ENCODE measurements at regions not wholly inside any gene's neighbourhood (a gene's known extent, or its start where the extent isn't known, plus 50 kb on each side); places are given as distances from the start of the nearest gene placed in this dataset.

DNA sequence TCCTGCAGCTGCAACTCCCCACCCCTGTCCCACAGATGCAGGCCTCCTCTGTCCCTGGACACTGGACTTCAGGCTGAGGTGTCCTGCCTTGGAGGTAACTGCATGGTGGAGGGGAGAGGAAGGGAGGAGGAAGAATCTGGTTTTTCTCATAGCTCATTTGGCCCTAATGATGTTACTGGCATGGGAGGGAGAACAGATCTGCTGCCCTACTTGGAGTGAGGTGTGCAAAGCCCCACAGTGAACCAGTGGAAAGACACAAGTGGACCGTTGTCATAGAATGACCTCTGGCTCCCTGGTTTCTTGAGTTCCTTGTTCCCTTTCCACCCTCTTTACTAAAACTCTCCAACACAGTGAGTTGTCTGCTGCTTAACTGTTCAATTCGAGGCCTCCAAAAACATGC is 215.9 kb downstream of the BARX2 start:
- no peak for DNase-seq

DNA sequence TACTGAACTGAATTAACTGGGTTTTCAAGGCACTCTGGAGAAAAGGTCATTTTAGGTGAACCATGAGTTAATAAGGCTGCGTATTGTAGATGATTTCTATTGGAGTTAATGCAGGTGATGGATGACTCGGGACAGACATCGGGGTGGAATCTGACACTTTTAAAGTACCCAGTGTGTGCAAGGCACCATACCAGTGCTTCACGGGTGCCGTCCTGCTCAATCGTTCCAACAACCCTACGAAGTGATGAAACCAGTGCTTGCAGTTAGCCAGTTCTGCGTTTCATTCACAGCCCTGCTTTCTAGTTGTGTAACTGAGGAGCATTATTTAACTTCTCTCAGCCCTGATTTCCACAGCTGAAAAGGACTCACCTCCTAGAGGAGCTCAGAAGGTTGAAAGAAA is 216.5 kb downstream of the BARX2 start:
- no peak for DNase-seq

DNA sequence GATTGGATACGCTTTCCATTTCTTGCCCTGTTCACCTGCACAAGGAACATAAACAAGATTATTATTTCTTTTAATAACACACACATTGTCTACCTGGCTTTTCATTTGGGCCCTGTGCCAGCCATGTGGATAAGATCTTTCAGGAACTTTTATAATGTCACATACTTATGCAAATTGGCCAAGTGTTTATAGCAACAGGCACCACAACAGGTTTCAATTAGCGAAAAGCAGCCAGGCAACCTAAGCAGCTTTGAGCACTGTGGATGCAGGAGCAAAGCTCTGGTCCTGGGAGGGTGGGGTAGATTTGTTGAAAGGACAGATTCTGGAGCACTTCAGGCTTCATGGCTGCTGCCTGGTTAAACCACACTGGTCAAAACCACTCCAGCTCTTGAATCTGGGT is 217.4 kb downstream of the BARX2 start:
- DNase-seq: no peak

DNA sequence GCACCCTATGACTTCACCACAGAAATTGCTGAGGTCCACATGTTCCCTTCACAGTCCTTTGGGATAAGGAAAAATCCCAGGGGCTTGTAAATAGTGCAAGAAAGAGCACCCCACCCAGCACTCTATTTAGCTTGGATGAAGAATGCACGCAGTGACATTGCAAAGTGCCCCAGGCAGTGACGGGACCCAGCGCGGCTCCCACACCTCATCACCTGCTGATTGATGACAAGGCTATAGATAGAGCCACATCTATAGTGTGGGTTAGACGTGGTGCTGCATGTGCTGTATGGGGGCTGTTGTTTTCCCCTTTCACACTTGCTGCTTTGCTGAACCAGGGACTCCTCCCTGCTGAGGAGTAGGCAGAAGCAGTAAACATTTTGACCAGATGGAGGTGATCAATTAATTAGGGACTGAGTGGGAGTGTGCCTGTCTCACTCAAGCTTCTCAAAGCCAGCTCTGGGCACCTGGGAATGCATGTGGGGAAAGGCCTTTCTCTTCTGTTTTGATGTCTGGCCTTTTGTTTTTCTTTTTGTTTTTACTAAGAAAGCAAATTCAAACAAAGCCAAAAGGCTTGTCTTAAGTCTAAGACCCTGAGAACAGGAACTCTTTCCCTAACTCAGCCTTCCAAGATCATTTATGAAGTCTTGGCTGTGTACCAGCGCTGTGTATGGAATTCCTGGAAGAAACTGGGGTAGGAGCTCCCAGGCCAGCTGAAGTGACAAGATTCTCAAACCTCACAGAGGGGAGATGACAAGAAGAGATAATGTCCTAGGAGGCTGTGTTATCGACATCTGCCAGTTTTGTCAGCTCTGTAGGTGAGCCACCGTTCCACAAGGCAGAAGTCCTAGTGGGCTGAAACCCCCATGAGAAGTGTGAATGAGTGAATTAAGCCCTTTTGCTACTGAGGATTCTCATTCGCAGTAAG is 219.7 kb downstream of the BARX2 start:
- DNase-seq: no peak

DNA sequence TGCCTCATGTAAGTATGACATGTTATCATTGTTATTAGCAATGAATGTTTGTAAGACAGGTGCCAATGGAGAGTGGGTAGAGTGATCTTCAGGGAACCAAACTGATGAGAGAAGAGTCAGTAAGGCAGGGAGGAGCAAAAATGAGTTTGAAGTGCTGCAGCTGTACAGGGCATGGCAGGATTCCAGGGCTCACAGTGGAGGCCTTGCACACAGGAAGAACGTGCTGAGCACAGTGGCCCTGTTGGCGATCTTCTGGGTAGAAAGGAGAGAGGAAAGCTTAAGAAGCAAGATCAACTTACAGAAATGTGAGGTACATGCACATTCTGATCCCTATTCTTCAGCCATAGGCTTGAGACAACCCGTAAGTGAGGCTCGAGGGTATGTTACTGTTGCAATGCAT is 219.3 kb upstream of the TMEM45B start:
- DNase-seq: no peak

DNA sequence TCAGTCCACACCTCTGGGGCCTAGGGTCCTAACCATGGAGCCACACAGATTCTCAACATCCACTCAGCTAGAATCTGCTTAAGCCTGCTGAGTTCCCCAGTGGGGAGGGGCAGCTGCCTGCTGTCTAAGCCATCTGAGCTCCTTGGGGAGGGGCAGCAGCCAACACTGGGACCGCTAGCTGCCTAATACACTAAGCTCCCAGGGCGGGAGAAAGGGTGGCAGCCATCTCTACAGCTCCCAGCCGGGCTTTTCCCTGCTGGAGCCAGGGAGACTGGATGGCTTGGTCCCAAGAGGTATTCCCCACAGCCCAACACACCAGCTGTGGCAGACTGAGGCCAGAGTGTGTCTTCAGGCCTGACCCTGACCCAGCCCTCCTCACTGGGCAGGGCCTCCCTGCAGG is 217.3 kb upstream of the TMEM45B start:
- DNase-seq: no peak

DNA sequence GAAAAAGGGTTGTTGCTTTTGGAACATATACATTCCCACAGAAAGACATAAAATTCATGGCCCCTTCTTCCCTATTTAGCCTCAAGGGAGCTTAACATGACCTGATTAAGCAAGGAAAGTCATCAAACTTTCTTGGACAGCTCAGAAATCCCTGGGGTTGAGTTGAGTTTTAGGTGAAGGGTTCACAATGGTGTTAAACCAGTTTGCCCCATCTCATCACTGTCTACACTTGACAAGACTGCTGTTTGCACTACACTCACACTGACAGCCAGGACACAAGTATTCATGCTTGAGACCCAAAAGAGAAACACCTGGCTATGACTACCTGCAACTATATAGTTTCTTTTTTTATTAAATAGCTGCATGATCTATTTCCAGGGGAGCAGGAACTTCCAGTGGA is 209.8 kb upstream of the TMEM45B start:
- DNase-seq: no peak

DNA sequence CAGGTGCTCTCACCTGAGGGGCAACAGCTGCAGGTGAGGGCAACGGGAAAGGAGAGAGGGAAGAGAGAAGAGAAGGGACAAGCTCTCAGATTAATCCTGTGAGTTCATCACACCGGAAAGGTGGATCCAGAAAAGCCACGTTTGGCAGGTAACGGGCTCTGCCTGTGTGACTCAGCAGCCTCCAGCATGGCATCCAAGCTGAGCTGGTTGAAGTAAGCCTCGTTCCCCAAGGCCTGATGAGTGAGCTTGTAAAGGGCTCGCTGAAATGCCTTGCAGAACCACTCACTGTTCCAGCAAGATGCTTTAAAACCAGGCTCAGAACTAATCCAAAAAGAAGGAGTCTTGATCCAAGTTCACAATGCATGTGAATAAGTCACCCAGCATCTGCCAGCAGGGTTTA is 206.9 kb upstream of the TMEM45B start:
- DNase-seq: no peak

DNA sequence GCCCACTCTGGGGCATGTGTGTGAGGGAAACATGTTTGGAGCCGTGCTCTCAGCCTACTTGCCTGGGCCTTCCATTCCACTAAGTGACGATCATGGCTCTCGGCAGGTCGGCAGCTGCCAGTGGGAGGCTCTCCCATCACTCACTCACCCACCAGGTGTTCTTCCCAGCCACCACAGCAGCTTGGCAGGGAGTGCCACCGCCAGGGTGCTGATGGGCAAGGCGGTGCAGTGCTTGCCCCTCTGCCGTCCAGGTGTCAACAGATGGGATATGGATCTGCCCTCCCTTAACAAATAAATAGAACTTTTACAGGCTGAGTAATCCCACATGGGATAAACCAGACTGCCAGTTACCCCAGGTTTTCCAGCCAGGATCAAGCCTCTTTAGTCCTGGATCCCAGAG is 205.5 kb upstream of the TMEM45B start:
- DNase-seq: no peak

DNA sequence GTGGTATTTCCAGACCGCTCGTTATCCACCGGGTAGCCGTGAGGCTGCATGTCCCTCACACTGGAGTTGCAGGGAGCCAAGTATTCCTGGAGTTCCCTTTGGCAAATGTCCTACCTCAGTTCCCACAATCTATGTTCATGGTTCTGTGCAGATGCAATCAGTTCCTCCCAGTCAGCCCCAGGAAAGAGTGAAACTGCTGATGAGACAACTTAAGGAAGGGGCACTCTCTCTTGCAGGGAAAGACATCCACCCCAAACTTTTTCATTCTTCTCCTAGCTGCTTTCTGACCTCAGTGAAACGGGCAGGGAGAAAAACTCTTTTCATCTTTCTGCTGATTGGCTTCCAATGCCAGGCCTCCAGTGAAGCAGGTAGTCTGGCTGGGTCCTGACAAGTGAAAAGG is 205.1 kb upstream of the TMEM45B start:
- DNase-seq: no peak

DNA sequence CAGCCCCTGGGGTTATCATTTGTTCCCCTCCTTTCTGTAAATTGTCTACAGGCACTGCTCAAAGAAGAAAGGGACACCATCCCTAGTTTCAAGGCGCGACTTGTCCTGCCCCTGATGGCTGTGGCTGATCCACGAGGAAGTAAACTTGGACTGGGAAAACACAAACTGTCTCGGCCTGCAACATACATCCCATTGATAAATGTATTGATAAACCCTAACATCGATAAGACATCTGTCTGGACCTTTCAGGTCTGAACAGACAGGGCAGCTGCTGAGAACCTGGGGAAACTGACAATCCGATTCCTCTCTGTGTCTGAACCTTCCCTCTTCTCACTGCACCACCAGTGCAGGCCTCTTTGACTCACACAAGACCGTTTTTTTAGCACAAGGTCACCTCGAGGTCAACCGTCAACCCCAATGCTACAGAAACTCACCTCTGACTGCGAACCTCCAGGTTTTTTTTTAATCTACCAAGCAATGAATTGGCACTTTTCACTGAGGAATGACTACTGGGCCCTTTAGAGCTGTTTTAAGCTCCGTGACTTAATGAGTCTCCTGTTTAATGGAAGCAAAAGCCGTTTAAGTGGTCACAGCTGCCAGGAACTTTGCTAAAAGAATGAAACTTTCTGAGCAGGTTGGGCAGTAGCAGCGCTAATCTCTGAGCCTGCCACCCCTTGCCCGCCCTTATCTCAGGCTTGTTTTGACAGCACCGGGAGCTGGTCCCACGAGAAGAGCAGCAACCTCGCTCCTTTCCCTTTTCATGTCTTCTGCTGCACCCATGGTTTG is 203.8 kb upstream of the TMEM45B start:
- no peak for DNase-seq

DNA sequence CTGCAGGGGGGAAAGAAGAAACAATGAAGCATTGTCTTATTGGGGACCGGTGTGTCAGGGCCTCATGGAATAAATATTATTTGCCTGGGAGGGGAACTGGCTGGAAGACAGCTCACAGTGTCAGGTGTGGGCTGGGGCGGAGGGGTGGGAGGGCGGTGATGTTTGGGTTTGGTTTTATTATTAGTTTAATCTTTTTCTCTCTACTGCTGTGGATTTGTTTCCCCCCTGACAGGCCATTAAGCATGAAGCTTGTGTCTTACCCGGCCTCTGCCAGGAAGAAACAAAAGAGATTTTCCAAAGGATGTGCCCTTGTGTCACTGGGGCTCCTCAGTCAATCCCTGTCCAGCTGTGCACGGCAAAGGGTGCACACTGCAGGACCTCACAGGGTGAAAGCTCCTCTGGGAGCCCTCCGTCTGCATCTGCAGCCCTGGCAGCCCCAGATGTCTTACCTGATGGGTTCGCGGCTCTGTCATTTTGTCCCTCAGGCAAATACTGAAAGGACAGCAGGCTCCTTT is 203.1 kb upstream of the TMEM45B start:
- no peak for DNase-seq

DNA sequence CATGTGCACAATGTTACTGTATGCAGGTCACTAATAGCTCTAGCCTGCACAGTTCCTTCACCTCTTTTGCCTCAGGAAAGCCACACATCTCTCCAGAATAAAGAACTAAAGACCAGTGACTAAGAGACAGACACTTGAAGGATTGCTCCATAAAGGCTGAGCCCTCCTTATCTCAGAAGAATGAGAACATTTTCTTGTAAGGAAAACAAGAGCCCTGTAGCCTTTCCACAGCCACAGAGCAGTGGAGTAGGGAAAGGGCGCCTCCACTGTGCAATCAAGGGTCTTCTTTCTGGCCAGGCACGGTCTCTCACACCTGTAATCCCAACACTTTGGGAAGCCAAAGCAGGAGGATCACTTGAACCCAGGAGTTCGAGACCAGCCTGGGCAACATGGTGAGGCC is 202.6 kb upstream of the TMEM45B start:
- no peak for DNase-seq

DNA sequence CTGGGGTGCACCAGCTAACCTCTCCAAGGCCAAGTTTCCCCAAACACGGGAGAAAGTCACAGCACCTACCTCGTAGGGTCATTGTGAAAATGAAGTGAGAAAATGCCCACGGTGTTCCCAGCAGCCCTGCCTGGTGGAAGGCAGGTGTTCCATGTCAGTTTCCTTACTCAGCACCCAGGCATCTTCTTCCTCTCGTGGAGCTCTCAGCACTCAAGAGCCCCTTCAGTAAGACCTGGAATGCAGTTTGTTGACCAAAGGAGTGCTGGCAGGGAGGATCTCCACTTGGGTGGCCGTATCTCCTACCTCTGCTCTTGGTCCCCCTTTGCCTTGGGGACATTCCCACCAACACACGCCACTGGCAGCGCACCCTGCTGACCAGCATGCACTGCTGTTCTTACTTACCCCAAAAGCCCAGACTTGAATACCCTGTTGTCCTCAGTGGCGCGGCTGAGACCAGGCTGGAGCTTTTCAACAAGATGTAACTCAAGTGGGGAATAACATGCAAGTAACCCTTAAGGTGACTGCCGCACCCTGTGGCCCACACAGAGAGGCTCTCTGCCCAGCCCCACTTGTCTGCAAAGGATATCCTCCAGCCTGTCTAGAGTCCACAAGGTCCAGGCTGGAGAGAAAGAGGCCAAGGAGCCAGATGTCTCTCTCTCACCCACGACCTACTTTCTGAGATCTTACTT is 201.2 kb upstream of the TMEM45B start:
- no peak for DNase-seq

DNA sequence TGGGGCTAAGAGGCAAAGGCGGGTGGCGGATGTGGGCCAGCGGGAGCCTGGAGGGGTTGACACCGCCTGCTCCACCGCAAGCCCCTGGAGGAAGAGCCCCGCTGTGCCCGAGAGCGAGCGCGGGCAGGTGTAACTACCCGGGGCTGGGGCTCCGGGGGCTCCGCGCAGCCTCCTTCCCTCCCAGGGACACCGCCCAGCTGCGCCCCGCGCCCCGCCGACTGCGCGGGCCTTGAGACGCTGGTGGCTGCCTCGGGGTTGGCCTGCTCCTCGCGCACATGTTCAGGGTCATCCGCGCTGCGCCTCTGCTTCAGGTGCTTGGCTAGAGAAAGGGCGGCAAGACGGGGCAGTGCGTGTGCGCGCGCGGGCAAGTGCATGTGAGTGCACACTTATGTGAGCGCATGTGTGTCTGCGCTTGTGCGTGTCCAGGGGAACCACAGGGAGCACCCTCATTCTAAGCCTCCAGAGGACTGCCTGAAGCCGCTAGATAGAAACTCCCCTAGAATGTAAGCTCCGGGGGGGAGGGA is 197.5 kb upstream of the TMEM45B start:
- no peak for DNase-seq

DNA sequence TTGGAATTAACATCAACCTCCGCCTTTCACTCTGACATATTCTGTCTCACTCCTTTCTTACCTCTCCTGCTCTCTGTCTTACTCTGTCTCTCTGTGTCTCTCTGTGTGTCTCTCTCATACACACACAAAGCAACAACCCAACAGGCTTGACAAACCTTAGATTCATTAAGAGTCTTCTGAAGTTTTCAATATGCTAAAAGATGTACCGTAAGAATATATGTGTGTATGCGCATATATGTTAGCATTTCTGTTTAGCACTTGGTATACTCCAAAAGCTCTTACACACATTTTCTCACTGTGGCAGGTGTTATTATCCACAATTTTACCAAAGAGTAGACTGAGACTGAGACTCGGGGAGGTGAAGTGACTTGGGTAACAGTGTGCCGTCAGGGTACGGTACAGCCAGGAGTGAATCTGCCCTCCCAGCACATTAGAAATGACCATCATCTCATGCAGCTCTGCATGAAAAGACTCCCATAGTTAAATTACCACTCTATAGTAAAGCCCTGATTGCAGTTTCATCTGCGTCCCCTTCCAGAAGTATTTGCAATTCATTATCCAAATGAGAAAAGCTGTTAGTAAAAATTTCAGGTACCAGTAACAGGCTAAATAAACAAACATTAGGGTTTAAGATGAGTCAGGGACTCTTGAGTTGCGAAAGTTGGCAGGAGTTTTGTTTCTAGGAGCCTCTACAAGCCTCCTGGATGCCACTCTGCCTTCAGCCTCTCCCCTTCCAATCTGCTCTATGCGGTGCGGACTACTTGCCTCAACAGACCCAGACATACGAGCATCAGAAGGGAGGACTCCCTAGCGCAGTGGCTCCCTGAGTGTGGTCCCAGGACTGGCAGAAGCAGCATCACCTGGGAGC is 195.2 kb upstream of the TMEM45B start:
- no peak for DNase-seq

DNA sequence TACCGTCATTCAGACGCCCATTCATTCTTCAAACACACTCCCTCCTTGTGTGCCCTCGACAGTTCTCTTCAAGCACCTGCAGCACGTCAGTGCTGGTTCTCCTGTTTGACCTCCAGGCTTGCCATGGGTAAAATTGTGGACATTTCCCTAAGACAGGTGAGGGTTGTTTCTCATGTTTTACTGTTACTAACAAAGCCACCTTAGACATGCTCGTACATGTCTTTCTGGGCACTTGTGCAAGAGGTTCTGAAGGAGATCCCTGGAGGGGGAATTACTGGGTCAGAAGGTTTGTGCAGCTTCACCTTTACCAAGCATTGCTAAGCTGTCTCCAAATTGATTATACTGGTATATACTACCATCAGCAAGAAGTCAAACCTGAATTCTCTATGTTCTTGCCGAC is 189.7 kb upstream of the TMEM45B start:
- no peak for DNase-seq

DNA sequence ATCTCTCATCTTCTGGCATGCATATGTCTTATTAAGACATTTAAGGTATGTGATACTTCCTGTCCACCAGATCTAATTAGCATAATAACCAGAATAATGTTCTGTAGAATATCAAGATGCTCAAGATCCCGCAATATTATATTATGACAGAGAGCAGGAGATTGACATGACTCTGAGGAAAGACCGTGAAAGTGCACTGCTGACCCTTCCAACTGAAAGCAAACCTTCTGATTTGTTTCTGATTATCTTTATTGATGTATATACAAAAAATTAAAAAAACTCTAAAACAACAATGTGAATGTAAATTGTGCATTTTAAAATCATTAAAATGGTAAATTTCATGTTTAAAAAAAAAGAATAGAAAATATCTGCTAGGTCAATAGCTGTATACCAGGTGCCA is 184.4 kb upstream of the TMEM45B start:
- DNase-seq: no peak

DNA sequence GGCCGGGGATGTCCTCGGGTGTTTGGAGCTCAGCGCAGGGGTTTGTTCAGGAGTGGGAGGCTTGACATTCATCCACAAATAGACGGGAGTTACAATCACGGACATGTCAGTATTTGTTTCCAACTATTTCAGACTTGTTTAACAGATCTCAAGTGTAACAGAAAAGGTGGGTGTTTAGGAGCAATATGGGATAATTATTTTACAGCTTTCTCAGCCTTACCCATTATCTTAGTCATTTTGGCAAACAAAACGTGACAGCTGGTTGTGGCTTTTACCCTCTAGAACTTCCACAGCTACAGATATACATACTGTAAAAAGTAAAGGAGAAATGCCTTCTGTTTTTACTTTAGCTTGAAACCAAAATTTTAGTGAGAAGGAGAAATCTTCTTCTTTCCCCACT is 178.7 kb upstream of the TMEM45B start:
- DNase-seq: peak; percentile 20

DNA sequence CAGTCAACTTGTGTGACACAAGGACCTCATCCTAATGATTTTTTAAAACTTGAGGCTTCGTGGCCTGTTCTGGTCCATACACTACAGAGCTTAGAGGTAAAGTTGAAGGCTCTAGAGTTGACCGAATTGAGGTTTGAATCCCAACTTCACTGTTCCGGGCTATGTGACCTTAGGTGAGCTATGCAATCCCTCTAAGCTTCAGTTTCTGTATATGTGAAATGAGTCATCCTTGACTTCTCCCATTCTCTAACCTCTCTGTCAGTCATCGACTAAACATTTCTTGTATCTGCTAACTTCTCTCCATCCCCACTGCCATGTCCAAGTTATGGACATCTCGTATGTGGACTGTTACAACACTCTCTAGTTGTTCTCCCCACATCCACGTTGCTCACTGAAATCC is 178.2 kb upstream of the TMEM45B start:
- DNase-seq: no peak

DNA sequence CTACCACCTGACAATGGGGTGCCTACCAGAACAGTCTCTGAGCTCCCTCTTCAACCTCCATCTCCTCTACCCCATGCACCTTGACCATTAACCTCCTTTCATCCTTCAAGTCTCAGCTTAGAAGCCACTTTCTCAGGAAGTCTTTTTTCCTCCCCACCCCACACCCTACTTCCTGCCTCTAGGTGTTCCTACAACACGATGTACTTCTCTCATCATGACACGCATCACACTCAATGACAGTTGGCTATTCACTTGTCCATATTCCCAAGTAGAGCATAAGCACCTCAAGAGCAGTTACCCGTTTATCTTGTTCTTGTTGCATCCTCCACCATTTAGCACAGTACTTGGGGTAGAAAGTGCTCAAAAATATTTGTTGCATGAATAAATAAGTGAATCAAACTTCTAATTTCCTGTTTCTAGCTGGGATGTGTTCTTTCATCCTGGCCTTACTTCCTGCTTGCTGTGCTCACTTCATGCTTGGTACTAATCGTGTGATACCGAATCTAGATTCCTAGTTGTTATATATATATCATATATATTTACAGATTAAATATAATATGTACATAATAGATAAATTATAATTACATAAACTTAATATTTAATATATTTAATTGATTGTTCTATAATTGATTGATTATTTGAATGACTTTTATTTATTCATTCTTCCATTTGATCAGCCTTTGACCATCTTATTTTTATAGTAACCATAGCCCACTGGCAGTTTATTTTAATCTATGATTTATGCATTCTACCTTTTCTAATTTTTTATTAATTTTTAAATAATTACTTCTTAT is 177.5 kb upstream of the TMEM45B start:
- no peak for DNase-seq

Data from fibroblast of skin of abdomen (primary cell).